Hematopoietic multipotent progenitor cell treated with erythropoietin and hydrocortisone succinate and interleukin-3 and kit ligand, for 6 days (in vitro differentiated cells): ENCODE measurements at regions not wholly inside any gene's neighbourhood (a gene's known extent, or its start where the extent isn't known, plus 50 kb on each side); places are given as distances from the start of the nearest gene placed in this dataset.
"Not testable (repeated sequence)": the region's sequence is repeated elsewhere in the genome, so short reads cannot be mapped to it uniquely, and the experiment has no call there.

ENCODE experiments used
- DNase-seq: peaks from one replicate; pipeline ENCODE4 v3.0.0-alpha.2; 2015

DNA sequence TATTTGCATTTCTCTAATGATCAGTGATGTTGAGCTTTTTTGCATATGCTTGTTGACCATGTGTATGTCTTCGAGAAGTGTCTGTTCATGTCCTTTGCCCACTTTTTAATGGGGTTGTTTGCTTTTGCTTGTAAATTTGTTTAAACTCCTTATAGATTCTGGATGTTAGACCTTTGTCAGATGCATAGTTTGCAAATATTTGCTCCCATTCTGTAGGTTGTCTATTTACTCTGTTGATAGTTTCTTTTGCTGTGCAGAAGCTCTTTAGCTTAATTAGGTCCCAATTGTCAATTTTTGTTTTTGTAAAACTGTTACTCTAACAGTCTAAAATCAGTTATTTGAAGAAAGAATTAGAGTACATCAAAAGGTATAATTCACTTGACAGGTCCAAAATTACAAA, 160.6 kb downstream of the LRIG3 start:
- DNase-seq = not testable (repeated sequence)

GRCh38 chr12:58761308-58761707, 159.0 kb downstream of the LRIG3 start:
- DNase-seq = no peak

DNA sequence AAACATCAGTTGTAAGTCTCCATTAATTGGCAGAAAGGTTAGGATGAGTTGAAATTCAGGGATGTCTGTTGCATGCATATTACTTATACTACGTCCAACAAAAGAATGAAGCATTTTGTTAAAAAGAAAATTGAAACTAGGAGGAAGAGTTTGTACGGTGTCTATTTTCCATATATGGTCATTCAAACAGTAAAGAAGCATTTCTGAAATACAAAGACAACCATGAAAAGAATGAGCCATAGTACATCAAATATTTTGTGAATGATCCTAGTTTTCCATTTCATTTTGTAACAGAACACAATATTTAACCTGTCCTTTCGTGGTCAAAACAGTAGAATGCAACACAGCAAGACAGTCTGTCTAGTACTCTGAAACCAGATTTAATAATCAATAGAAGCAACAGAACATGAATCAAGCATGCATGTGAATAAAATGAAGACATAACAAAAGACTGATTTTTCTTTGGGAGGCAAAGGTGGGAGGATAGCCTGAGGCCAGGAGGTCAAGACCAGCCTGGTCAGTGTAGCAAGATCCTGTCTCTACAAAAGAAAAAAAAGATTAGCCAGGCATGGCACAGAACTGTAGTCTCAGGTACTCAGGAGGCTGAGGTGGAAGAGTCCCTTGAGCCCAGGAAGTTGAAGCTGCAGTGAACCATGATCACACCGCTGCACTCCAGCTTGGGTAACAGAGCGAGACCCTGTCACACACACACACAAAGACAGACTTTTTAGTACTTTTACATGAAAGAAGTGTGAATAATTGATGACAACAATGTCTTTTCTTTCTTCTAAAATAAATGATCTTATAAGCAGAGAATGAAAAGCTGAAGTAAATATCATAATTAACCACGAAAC, 156.0 kb downstream of the LRIG3 start:
- no peak for DNase-seq

DNA sequence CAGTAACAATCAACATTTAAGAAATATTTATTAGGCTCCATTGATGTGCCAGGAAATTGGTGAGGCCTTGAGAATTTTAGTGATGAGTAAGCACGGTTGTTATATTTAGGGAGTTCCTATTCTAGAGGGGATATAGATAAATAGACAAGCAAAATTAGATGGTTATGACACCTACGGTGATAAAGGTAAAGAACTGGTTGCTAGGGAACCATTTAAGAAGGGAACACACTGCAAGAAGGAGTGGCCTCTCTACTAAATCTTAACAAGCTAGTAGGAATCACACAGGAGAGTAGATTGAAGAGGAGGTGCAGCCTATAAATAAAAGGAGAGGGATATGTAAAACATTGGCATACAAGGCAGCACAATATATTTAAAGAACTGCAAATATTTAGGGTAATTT, 155.2 kb downstream of the LRIG3 start:
- no peak for DNase-seq

DNA sequence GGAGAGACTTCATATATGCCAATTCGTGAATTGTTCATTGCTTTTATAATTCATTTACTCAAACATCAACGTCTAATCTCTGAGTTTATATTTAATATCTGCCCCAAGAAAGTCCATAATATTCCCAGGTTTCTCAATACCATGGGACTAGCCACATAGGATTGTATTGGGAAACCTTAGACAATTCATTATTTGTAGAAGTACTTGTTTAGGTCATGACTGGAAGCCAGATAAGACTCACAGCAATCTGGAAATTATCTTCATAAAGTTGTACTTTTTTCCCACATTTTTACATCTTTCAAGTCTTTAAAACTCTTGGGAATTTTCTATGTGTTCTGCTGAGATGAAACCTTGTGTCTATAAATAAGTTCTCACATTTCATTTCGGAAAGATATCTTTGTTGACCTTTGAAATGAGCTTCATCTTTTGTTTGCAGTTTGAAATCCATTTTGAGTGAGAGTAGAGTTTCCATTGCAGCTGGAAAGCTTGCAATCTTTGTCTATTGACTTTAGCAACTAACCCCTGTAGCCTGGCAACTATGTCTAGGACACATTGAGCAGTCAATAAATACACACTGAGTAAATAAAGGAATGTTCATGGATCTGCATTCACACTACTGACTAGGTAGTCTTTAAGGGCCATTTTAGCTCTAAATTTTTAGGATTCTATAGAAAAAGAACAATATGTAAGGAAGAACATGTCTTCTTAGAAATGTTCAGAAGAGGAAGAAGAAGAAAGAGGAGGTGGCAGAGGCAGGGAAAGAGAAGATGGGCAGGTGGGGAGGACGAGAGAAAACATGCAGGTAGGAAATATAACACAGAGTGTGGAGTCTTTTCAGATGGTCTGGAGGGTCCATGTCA, 154.4 kb downstream of the LRIG3 start:
- DNase-seq = no peak

GRCh38 chr12:58766513-58766870, 153.8 kb downstream of the LRIG3 start:
- DNase-seq = no peak

- no peak for DNase-seq
Measured at GRCh38 chr12:58767496-58767895, 152.8 kb downstream of the LRIG3 start.

GRCh38 chr12:58773986-58774385, 146.3 kb downstream of the LRIG3 start:
- no peak for DNase-seq

- no peak for DNase-seq
Measured at GRCh38 chr12:58774731-58775130, 145.6 kb downstream of the LRIG3 start.

- no peak for DNase-seq
Measured at GRCh38 chr12:58775396-58775795, 144.9 kb downstream of the LRIG3 start.

DNA sequence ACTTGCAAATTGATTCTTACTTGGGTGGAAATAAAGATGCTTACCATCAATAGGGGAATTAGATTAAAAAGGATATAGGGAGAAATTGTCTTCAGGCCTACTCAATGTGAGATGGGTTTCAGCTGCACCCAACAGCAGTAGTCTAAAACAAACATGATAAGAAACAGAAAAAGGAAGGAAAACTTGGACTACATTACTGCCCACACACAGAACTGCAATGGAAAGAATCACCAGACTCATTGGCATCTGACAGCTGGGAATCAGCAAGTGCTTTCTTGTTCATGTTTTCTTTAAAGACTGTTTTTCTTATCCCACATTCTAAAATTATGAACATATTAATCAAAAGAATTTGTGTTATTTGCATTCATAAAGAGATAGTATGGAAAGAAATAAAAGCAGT, 144.2 kb downstream of the LRIG3 start:
- DNase-seq = no peak

DNA sequence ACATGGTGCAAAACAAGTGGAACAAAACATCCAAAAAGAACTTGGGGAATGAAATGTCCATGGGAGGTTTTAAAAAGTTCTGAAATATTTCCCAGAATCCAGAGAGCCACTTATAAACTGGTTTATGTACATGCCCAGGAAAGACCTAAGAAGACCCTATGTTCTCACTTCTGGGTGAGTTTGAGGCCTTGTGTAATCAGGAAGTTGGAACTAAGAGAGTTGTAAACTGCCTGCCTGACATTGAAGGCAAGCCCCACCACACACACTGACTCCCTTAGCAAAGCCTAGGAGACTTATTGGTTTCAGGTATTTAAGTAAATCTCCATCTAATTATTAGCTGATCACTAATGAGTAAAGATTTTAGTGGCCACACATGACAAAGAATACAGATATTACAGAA, 142.5 kb downstream of the LRIG3 start:
- no peak for DNase-seq

GRCh38 chr12:58781609-58782008, 138.7 kb downstream of the LRIG3 start:
- DNase-seq = no peak

DNA sequence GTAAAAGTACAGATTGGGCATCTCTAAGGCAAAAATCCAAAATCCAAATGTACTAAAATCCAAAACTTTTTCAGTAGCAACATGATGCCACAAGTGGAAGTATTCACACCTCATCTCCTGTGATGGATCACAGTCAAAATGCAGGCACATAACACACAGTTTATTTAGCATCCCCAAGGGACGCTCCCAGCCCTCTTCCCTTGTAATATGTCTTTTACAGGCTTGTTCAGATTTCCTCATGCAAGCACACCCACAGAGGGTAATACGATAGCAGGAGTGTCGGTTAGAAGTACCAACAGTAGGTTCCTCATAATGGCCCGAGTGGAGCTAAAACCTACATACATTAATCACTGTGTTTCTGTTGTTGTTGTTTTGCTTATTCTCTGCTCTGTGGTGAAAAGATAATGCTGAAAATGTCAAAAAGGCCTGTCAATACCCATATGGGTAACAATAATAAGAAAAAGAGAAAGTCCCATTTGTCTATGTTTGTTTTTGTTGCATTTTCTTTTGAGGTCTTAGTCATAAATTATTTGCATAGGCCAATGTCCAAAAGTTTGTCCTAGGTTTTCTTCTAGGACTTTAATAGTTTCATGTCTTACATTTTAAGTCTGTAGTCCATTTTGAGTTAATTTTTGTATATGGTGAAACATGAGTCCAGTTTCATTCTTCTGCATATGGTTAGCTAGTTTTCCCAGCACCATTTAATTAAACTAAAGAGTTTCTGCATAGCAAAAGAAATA, 133.1 kb downstream of the LRIG3 start:
- DNase-seq = no peak

GRCh38 chr12:58794859-58795258, 125.4 kb downstream of the LRIG3 start:
- DNase-seq = no peak

DNA sequence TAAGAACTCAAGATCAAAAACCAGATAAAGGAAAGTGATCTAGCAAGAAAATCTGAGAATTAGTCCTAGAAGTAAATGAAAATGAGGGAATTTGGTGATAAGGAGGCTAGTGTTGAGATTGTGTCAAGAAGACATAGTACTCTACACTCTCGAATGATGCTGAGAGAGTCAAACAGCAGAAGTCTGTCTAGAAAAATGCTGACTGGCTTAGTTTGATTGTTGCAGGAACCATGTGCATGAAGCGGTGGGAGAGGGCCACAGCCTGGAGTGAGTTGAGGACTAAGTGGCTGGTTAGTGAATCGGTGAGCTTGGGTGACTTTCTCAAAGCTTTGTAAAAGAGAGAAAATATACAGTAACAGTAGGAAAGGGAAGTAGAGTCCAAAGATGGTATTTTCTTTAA, 124.5 kb downstream of the LRIG3 start:
- DNase-seq = no peak

- no peak for DNase-seq
Measured at GRCh38 chr12:58801986-58802385, 118.3 kb downstream of the LRIG3 start.

DNA sequence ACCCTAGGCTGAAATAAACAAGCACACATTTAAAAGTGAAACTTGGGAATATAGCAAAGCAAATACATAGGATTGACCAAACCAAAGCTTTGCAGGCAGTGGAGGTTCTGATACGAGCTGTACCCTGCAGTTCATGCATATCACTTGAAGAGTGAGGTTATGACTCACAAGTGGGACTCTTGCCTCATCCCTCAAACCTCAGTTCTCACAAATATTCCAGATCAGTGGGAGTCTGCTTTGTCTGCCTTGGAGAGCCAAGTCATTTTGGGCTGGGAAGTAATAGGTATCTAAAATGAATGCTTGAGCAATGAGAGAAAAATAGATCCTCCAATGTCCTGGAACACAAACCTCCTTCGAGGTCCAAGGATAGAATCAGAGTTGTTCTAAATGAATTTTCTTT, 116.4 kb downstream of the LRIG3 start:
- no peak for DNase-seq

- DNase-seq = peak; percentile 12
Measured at GRCh38 chr12:58804749-58805148, 115.6 kb downstream of the LRIG3 start.

GRCh38 chr12:58809064-58809607, 111.2 kb downstream of the LRIG3 start:
- no peak for DNase-seq

GRCh38 chr12:58811346-58811745, 109.0 kb downstream of the LRIG3 start:
- peak; percentile 2 for DNase-seq

GRCh38 chr12:58812214-58812613, 108.1 kb downstream of the LRIG3 start:
- DNase-seq = no peak

- DNase-seq = no peak
Measured at GRCh38 chr12:58814036-58814435, 106.3 kb downstream of the LRIG3 start.
